NCI-H345 treated with DMSO at 0.1 percent for 48 hours (cell line): ENCODE measurements at regions not wholly inside any gene's neighbourhood (a gene's known extent, or its start where the extent isn't known, plus 50 kb on each side); places are given as distances from the start of the nearest gene placed in this dataset.

Experiments used
- DNase-seq: peaks from one replicate; lab custom pipeline; 2025; ENCODE audit not compliant: unreplicated experiment; lab: John Stamatoyannopoulos, UW

- DNase-seq: no peak
Measured at GRCh38 chr12:124687917-124688316, 120.5 kb upstream of the NCOR2 start.

- DNase-seq: no peak
Measured at GRCh38 chr12:124687174-124687902, 119.9 kb upstream of the NCOR2 start.

GRCh38 chr12:124686370-124687173 lies 119.2 kb upstream of the NCOR2 start:
- DNase-seq: no peak

- no peak for DNase-seq
Measured at GRCh38 chr12:124685689-124686369, 118.4 kb upstream of the NCOR2 start.

- no peak for DNase-seq
Measured at GRCh38 chr12:124684971-124685688, 117.7 kb upstream of the NCOR2 start.

GRCh38 chr12:124684496-124684895 lies 117.1 kb upstream of the NCOR2 start:
- DNase-seq: no peak

- DNase-seq: no peak
Measured at GRCh38 chr12:124683152-124684124, 116.0 kb upstream of the NCOR2 start.

- DNase-seq: no peak
Measured at GRCh38 chr12:124682425-124683151, 115.2 kb upstream of the NCOR2 start.

GRCh38 chr12:124681779-124682391 lies 114.5 kb upstream of the NCOR2 start:
- DNase-seq: no peak

- no peak for DNase-seq
Measured at GRCh38 chr12:124680863-124681778, 113.7 kb upstream of the NCOR2 start.

- DNase-seq: no peak
Measured at GRCh38 chr12:124679533-124680371, 112.3 kb upstream of the NCOR2 start.

GRCh38 chr12:124679047-124679446 lies 111.6 kb upstream of the NCOR2 start:
- no peak for DNase-seq

GRCh38 chr12:124678421-124678893 lies 111.0 kb upstream of the NCOR2 start:
- DNase-seq: no peak

- DNase-seq: no peak
Measured at GRCh38 chr12:124677552-124678356, 110.3 kb upstream of the NCOR2 start.

GRCh38 chr12:124676714-124677462 lies 109.5 kb upstream of the NCOR2 start:
- no peak for DNase-seq
